Ovary (tissue), 7 donors: ENCODE measurements at regions not wholly inside any gene's neighbourhood (a gene's known extent, or its start where the extent isn't known, plus 50 kb on each side); places are given as distances from the start of the nearest gene placed in this dataset.

Source experiments
- DNase-seq, 5 donors: peaks; one replicate each; pipeline ENCODE4 v3.0.0-alpha.2; 2019 to 2020
- H3K27ac ChIP-seq, 2 donors: fragments of 200-600 bp; one replicate each; pipeline versions ENCODE4 v1.5.1 to v1.8.0; 2019 to 2022
- H3K27me3 ChIP-seq: fragments of 200-600 bp; one replicate; pipeline ENCODE4 v1.8.0; 2022
- H3K36me3 ChIP-seq: fragments of 200-600 bp; sonication (generic); one replicate; pipeline ENCODE4 v1.5.1; 2019
- H3K4me1 ChIP-seq: one replicate; pipeline ENCODE4 v1.8.1; 2013; ENCODE audit warnings: mild to moderate bottlenecking, moderate library complexity; ENCODE audit not compliant: insufficient read depth
- H3K4me3 ChIP-seq: fragments of 200-600 bp; sonication (generic); one replicate; pipeline ENCODE4 v1.5.1; 2017
- H3K9me3 ChIP-seq, 2 donors: fragments of 200-600 bp in 1 of 2; sonication (generic) in 1 of 2; one replicate each; pipeline versions ENCODE4 v1.5.1 to v1.8.1; 2013 to 2019; ENCODE audit warnings: mild to moderate bottlenecking in 1 of 2, moderate library complexity in 1 of 2
- CTCF ChIP-seq, 3 donors: fragments of 450-650 bp in 2 of 3; fragments of 200-600 bp in 1 of 3; IDR thresholded peaks; one replicate each; pipeline versions ENCODE4 v1.5.1 to v1.8.0; 2016 to 2022; ENCODE audit warnings: antibody characterized with exemption in 3 of 3, mild to moderate bottlenecking in 1 of 3
- EP300 ChIP-seq: sonication (generic); formaldehyde crosslinking; IDR thresholded peaks from one replicate; pipeline ENCODE4 v1.6.1; 2017; ENCODE audit warnings: antibody characterized with exemption
- POLR2A ChIP-seq: fragments of 450-650 bp; IDR thresholded peaks from one replicate; pipeline ENCODE4 v1.6.1; 2017; ENCODE audit warnings: antibody characterized with exemption, mild to moderate bottlenecking, moderate library complexity
- WGBS, 3 donors: extraction: QIAGEN DNeasy Blood & Tissue Kit in 1 of 3; methylation state at CpG; one replicate each; pipeline versions ENCODE4 v1.1.5 to v1.1.7; 2013 to 2017; 5-methylcytosine and 5-hydroxymethylcytosine counted together
- intact Hi-C, 4 donors: fragments of 100-400 bp; cut with DNase I; formaldehyde crosslinking; loops; one replicate each; pipeline versions ENCODE4 v1.11.0 to v1.15.1; 2022 to 2023
- donor health status: DM: no; HTN: no; CAD: no; lungs with moderate emphysema.
- donor health status: DM: no; HTN: no; CAD: no.
- donor health status: Bipolar disorder and iron deficiency.
- donor health status: DM: no; HTN: no; CAD: no.
- donor health status: DM: yes; HTN: yes; CAD: no.

GRCh38 chr2:176492583-176492982, 223.3 kb downstream of the MTX2 start:
- Histone ChIP-seq H3K27me3 (no peaks in the 10 kb centered on the region), H3K27ac (no peak overlapping the region), H3K4me3 (no peak overlapping the region), H3K9me3 (no peaks in the 10 kb centered on the region), H3K4me1 (peaks cover 7% of the 10 kb centered on the region), H3K36me3 (no peaks in the 10 kb centered on the region)
- DNase-seq = no peak
- TF ChIP-seq EP300 (no peak), CTCF (IDR thresholded peaks at IDR 0.05) (no peak), POLR2A (no peak)
- 84 to 88% (median 84%) methylated on average over 1 of the region's 1 CpG for WGBS, 3 donors
- intact Hi-C loops = no loop called here

- no peaks in the 10 kb centered on the region for H3K36me3 ChIP-seq
- no peaks in the 10 kb centered on the region for H3K9me3 ChIP-seq
- whole genome bisulfite sequencing, 3 donors = 62 to 82% (median 81%) methylated on average over 7 of the region's 7 CpGs
- H3K4me1 ChIP-seq = peaks cover 7% of the 10 kb centered on the region
- intact Hi-C loops = no loop called here
- H3K27ac ChIP-seq = peak overlapping the region in 1 of 2 donors; percentile 55
- TF ChIP-seq CTCF (IDR thresholded peaks at IDR 0.05) = no peak
- TF ChIP-seq EP300 = no peak
- no peak for TF ChIP-seq POLR2A
- DNase-seq = no peak
- H3K27me3 ChIP-seq = no peaks in the 10 kb centered on the region
- H3K4me3 ChIP-seq = no peak overlapping the region
Measured at GRCh38 chr2:176493226-176493825, 224.1 kb downstream of the MTX2 start.

GRCh38 chr2:176493909-176494308, 224.7 kb downstream of the MTX2 start:
- peaks cover 7% of the 10 kb centered on the region for H3K4me1 ChIP-seq
- TF ChIP-seq POLR2A (no peak), CTCF (IDR thresholded peaks at IDR 0.05) (no peak), EP300 (no peak)
- no peak for DNase-seq
- no peak overlapping the region for H3K4me3 ChIP-seq
- peak overlapping the region; percentile 27 to 55 for H3K27ac ChIP-seq
- H3K27me3 ChIP-seq = no peaks in the 10 kb centered on the region
- H3K9me3 ChIP-seq = no peaks in the 10 kb centered on the region
- 88 to 95% (median 93%) methylated on average over 3 of the region's 3 CpGs for WGBS, 3 donors
- no peaks in the 10 kb centered on the region for H3K36me3 ChIP-seq
- intact Hi-C loops = no loop called here

GRCh38 chr2:176494949-176495353, 225.7 kb downstream of the MTX2 start:
- TF ChIP-seq EP300 = peak; percentile 17
- TF ChIP-seq POLR2A = no peak
- H3K4me1 ChIP-seq = peaks cover 7% of the 10 kb centered on the region
- 0 to 14% (median 4%) methylated on average over 2 of the region's 2 CpGs for WGBS, 3 donors
- no peak overlapping the region for H3K27ac ChIP-seq
- no peaks in the 10 kb centered on the region for H3K9me3 ChIP-seq
- no peak overlapping the region for H3K4me3 ChIP-seq
- H3K36me3 ChIP-seq = no peaks in the 10 kb centered on the region
- no peaks in the 10 kb centered on the region for H3K27me3 ChIP-seq
- intact Hi-C loops = no loop called here
- peak in 4 of 5 donors; percentile 43 to 82 (median 58) for DNase-seq

GRCh38 chr2:176495826-176496225, 226.6 kb downstream of the MTX2 start:
- Histone ChIP-seq H3K9me3 (no peaks in the 10 kb centered on the region), H3K4me3 (no peak overlapping the region), H3K27me3 (no peaks in the 10 kb centered on the region), H3K27ac (no peak overlapping the region), H3K36me3 (no peaks in the 10 kb centered on the region), H3K4me1 (peaks cover 5% of the 10 kb centered on the region)
- TF ChIP-seq EP300 = no peak
- TF ChIP-seq POLR2A = no peak
- no peak for TF ChIP-seq CTCF (IDR thresholded peaks at IDR 0.05)
- intact Hi-C loops = no loop called here
- no peak for DNase-seq
- 92 to 97% (median 96%) methylated on average over 3 of the region's 3 CpGs for WGBS, 3 donors
